NCI-H2107 treated with DMSO at 0.1 percent for 48 hours (cell line): ENCODE measurements at regions not wholly inside any gene's neighbourhood (a gene's known extent, or its start where the extent isn't known, plus 50 kb on each side); places are given as distances from the start of the nearest gene placed in this dataset.

Experiments
- DNase-seq: peaks from one replicate; lab custom pipeline; 2025; ENCODE audit not compliant: unreplicated experiment; lab: John Stamatoyannopoulos, UW

GRCh38 chr4:136575146-136575545 lies 957.1 kb downstream of the PCDH18 start:
- DNase-seq = no peak

- no peak for DNase-seq
Measured at GRCh38 chr4:136573460-136573859, 958.8 kb downstream of the PCDH18 start.

GRCh38 chr4:136571315-136571714 lies 961.0 kb downstream of the PCDH18 start:
- no peak for DNase-seq

GRCh38 chr4:136562834-136563233 lies 969.5 kb downstream of the PCDH18 start:
- DNase-seq = no peak

GRCh38 chr4:136558940-136559494 lies 973.3 kb downstream of the PCDH18 start:
- no peak for DNase-seq

GRCh38 chr4:136557396-136557795 lies 974.9 kb downstream of the PCDH18 start:
- no peak for DNase-seq

GRCh38 chr4:136554033-136554432 lies 978.3 kb downstream of the PCDH18 start:
- no peak for DNase-seq

GRCh38 chr4:136551753-136552152 lies 980.5 kb downstream of the PCDH18 start:
- DNase-seq = no peak

GRCh38 chr4:136540747-136541146 lies 991.5 kb downstream of the PCDH18 start:
- no peak for DNase-seq

GRCh38 chr4:136528131-136528530 lies 1004.2 kb downstream of the PCDH18 start:
- DNase-seq = no peak

- DNase-seq = no peak
Measured at GRCh38 chr4:136526517-136526916, 1005.8 kb downstream of the PCDH18 start.

GRCh38 chr4:136524039-136524438 lies 1008.3 kb downstream of the PCDH18 start:
- DNase-seq = no peak

GRCh38 chr4:136516371-136516770 lies 1015.9 kb downstream of the PCDH18 start:
- no peak for DNase-seq

- peak; percentile 3 for DNase-seq
Measured at GRCh38 chr4:136505020-136505419, 1027.3 kb downstream of the PCDH18 start.

- no peak for DNase-seq
Measured at GRCh38 chr4:136495851-136496250, 1036.4 kb downstream of the PCDH18 start.

GRCh38 chr4:136495076-136495475 lies 1037.2 kb downstream of the PCDH18 start:
- DNase-seq = no peak

- no peak for DNase-seq
Measured at GRCh38 chr4:136489101-136489500, 1043.2 kb downstream of the PCDH18 start.

- no peak for DNase-seq
Measured at GRCh38 chr4:136484996-136485395, 1047.3 kb downstream of the PCDH18 start.

GRCh38 chr4:136476753-136477152 lies 1055.5 kb downstream of the PCDH18 start:
- DNase-seq = no peak

- no peak for DNase-seq
Measured at GRCh38 chr4:136471051-136471450, 1061.2 kb downstream of the PCDH18 start.

GRCh38 chr4:136465691-136466090 lies 1066.6 kb downstream of the PCDH18 start:
- no peak for DNase-seq

- no peak for DNase-seq
Measured at GRCh38 chr4:136463941-136464340, 1068.4 kb downstream of the PCDH18 start.

GRCh38 chr4:136461533-136461932 lies 1070.8 kb downstream of the PCDH18 start:
- no peak for DNase-seq

- DNase-seq = no peak
Measured at GRCh38 chr4:136458326-136458725, 1074.0 kb downstream of the PCDH18 start.
